Transverse colon (tissue), 4 donors: ENCODE measurements at regions not wholly inside any gene's neighbourhood (a gene's known extent, or its start where the extent isn't known, plus 50 kb on each side); places are given as distances from the start of the nearest gene placed in this dataset.

Experiments
- DNase-seq: peaks from one replicate; pipeline ENCODE4 v3.0.0-alpha.2; 2019
- H3K27ac ChIP-seq, 4 donors: fragments of 200-600 bp; sonication (generic); 2 replicates each; pipeline ENCODE4 v1.5.1; 2016 to 2018; ENCODE audit warnings: inconsistent platforms in 4 of 4
- H3K27me3 ChIP-seq: fragments of 200-600 bp; sonication (generic); 2 replicates; pipeline ENCODE4 v1.5.1; 2017; ENCODE audit warnings: inconsistent platforms
- H3K36me3 ChIP-seq, 4 donors: fragments of 200-600 bp; sonication (generic); 2 replicates each; pipeline ENCODE4 v1.5.1; 2017 to 2019; ENCODE audit warnings: inconsistent platforms in 4 of 4
- H3K4me1 ChIP-seq, 4 donors: fragments of 200-600 bp; sonication (generic); 2 replicates each; pipeline ENCODE4 v1.5.1; 2017 to 2020; ENCODE audit warnings: inconsistent platforms in 4 of 4
- H3K4me3 ChIP-seq, 4 donors: fragments of 200-600 bp; sonication (generic); 1 replicate in 1 of 4; 2 replicates in 3 of 4; pipeline versions ENCODE4 v1.5.1 to v1.6.1; 2017 to 2019; ENCODE audit warnings: inconsistent platforms in 4 of 4
- H3K9me3 ChIP-seq, 2 donors: fragments of 200-600 bp; sonication (generic); 2 replicates each; pipeline ENCODE4 v1.5.1; 2017 to 2019; ENCODE audit warnings: inconsistent platforms in 2 of 2
- CTCF ChIP-seq, 5 experiments: fragments of 200-600 bp in 3 of 5; fragments of 450-650 bp in 2 of 5; sonication (generic) in 3 of 5; IDR thresholded peaks; 1 replicate in 2 of 5; 2 replicates in 3 of 5; pipeline ENCODE4 v1.5.1; 2016 to 2017; ENCODE audit warnings: antibody characterized with exemption in 5 of 5, inconsistent platforms in 3 of 5, mild to moderate bottlenecking in 2 of 5, moderate library complexity in 1 of 5
- EP300 ChIP-seq: sonication (generic); formaldehyde crosslinking; IDR thresholded peaks from one replicate; pipeline ENCODE4 v1.6.1; 2017; ENCODE audit warnings: antibody characterized with exemption, low read depth
- POLR2A ChIP-seq: fragments of 450-650 bp; IDR thresholded peaks from one replicate; pipeline ENCODE4 v1.6.1; 2016; ENCODE audit warnings: antibody characterized with exemption, mild to moderate bottlenecking, moderate library complexity
- POLR2AphosphoS5 ChIP-seq, 3 donors: sonication (generic); formaldehyde crosslinking; IDR thresholded peaks; one replicate each; pipeline ENCODE4 v1.6.1; 2016; ENCODE audit warnings: antibody characterized with exemption in 3 of 3
- WGBS, 2 donors: methylation state at CpG; one replicate each; pipeline ENCODE4 v1.1.5; 2018; ENCODE audit warnings: low coverage in 1 of 2; 5-methylcytosine and 5-hydroxymethylcytosine counted together
- in situ Hi-C, 4 donors: fragments of 200-750 bp; cut with MboI; loops; one replicate each; pipeline versions ENCODE4 v1.15.0 to v1.15.1; 2017; ENCODE audit warnings: low sequenced_read_pairs in 3 of 4, low pct_ligation_motif_present in 1 of 4, low pct_unique_long_range_greater_than_20kb in 1 of 4
- intact Hi-C: fragments of 100-400 bp; cut with DNase I; formaldehyde crosslinking; loops from one replicate; pipeline ENCODE4 v1.15.1; 2023; ENCODE audit warnings: low total_unique reads

- Histone ChIP-seq H3K4me1 (no peaks in the 10 kb centered on the region), H3K27me3 (no peaks in the 10 kb centered on the region), H3K27ac (no peak overlapping the region), H3K9me3 (no peaks in the 10 kb centered on the region), H3K36me3 (no peaks in the 10 kb centered on the region), H3K4me3 (no peak overlapping the region)
- no peak for TF ChIP-seq EP300
- no peak for TF ChIP-seq POLR2A
- no peak for TF ChIP-seq POLR2AphosphoS5 (IDR thresholded peaks at IDR 0.05)
- TF ChIP-seq CTCF (IDR thresholded peaks at IDR 0.05), result no peak
- 81 to 87% methylated on average over 8 to 10 of the region's 10 CpGs for WGBS, 2 donors
- intact Hi-C loops (no loop called here), in situ Hi-C loops (no loop called here)
- no peak for DNase-seq
These were observed 67.8 kb downstream of the CAPZA3 start for GRCh38 chr12:18805516-18806248.

GRCh38 chr12:18807714-18808113 lies 69.8 kb downstream of the CAPZA3 start:
- in situ Hi-C loops (no loop called here), intact Hi-C loops (no loop called here)
- no peak overlapping the region for H3K4me3 ChIP-seq
- H3K36me3 ChIP-seq, result no peaks in the 10 kb centered on the region
- H3K27me3 ChIP-seq, result no peaks in the 10 kb centered on the region
- TF ChIP-seq EP300, result no peak
- TF ChIP-seq POLR2A, result no peak
- no peak for TF ChIP-seq CTCF (IDR thresholded peaks at IDR 0.05)
- no peak for TF ChIP-seq POLR2AphosphoS5 (IDR thresholded peaks at IDR 0.05)
- no peak for DNase-seq
- H3K27ac ChIP-seq, result no peak overlapping the region
- H3K9me3 ChIP-seq, result no peaks in the 10 kb centered on the region
- H3K4me1 ChIP-seq, result no peaks in the 10 kb centered on the region
- WGBS, 2 donors, result 89 to 90% methylated on average over 3 of the region's 3 CpGs

GRCh38 chr12:18808221-18808620 lies 70.3 kb downstream of the CAPZA3 start:
- 91 to 93% methylated on average over 2 of the region's 2 CpGs for WGBS, 2 donors
- intact Hi-C loops (no loop called here), in situ Hi-C loops (no loop called here)

GRCh38 chr12:18810537-18811253 lies 72.8 kb downstream of the CAPZA3 start:
- H3K4me1 ChIP-seq, result no peaks in the 10 kb centered on the region
- no peaks in the 10 kb centered on the region for H3K9me3 ChIP-seq
- DNase-seq, result no peak
- no peaks in the 10 kb centered on the region for H3K36me3 ChIP-seq
- H3K4me3 ChIP-seq, result no peak overlapping the region
- in situ Hi-C loops, result no loop called here
- intact Hi-C loops, result no loop called here
- no peak overlapping the region for H3K27ac ChIP-seq
- no peaks in the 10 kb centered on the region for H3K27me3 ChIP-seq
- 81 to 94% methylated on average over 4 to 10 of the region's 10 CpGs for WGBS, 2 donors
- TF ChIP-seq POLR2A (no peak), EP300 (no peak), POLR2AphosphoS5 (IDR thresholded peaks at IDR 0.05) (no peak), CTCF (IDR thresholded peaks at IDR 0.05) (no peak)

More at GRCh38 chr12:18808221-18808620, 70.3 kb downstream of the CAPZA3 start:
- H3K36me3 ChIP-seq, result no peaks in the 10 kb centered on the region
- no peak for TF ChIP-seq EP300
- H3K9me3 ChIP-seq, result no peaks in the 10 kb centered on the region
- no peak overlapping the region for H3K4me3 ChIP-seq
- H3K27me3 ChIP-seq, result no peaks in the 10 kb centered on the region
- H3K27ac ChIP-seq, result no peak overlapping the region
- no peak for DNase-seq
- no peaks in the 10 kb centered on the region for H3K4me1 ChIP-seq
